Right lobe of liver (tissue), 4 donors: ENCODE measurements at regions not wholly inside any gene's neighbourhood (a gene's known extent, or its start where the extent isn't known, plus 50 kb on each side); places are given as distances from the start of the nearest gene placed in this dataset.

Source experiments
- CTCF ChIP-seq, 4 donors: fragments of 200-600 bp in 3 of 4; fragments of 450-650 bp in 1 of 4; IDR thresholded peaks; one replicate each; pipeline versions ENCODE4 v1.5.1 to v1.8.0; 2016 to 2022; ENCODE audit warnings: antibody characterized with exemption in 4 of 4, mild to moderate bottlenecking in 2 of 4
- POLR2A ChIP-seq: fragments of 450-650 bp; IDR thresholded peaks from one replicate; pipeline ENCODE4 v1.6.1; 2017; ENCODE audit warnings: antibody characterized with exemption, mild to moderate bottlenecking
- donor health status: DM: no; HTN: no; CAD: no.
- donor health status: DM: no; HTN: no; CAD: no.
- donor health status: DM: no; HTN: yes; CAD: no.

- peak in 2 of 4 donors; percentile 16 to 24 for TF ChIP-seq CTCF (IDR thresholded peaks at IDR 0.05)
- TF ChIP-seq POLR2A: no peak
Measured at GRCh38 chr10:21021843-21022594, 124.9 kb upstream of the NEBL start.
